ENCODE measurements at regions not wholly inside any gene's neighbourhood (a gene's known extent, or its start where the extent isn't known, plus 50 kb on each side); places are given as distances from the start of the nearest gene placed in this dataset.
A peak's percentile ranks its signal among the peaks of the same experiment; 100 is the strongest.

GRCh38 chr1:240695416-240695815 lies 83.5 kb upstream of the GREM2 start:
- Histone ChIP-seq H3K36me3 (ENCODE audit: insufficient read depth, low read length) (no peaks in the 10 kb centered on the region), H3K4me1 (ENCODE audit: insufficient read depth, low read length) (peaks cover 24% of the 10 kb centered on the region), H3K27ac (ENCODE audit: low read depth, low read length) (no peak overlapping the region), H3K4me3 (ENCODE audit: low read depth in 1 of 2, low read length in 2 of 2) (no peak overlapping the region), H3K9me3 (ENCODE audit: low read length) (no peaks in the 10 kb centered on the region), H3K27me3 (ENCODE audit: control insufficient read depth in 1 of 2, insufficient read depth in 2 of 2, low read length in 2 of 2) (no peaks in the 10 kb centered on the region), H3K9ac (ENCODE audit: low read length) (no peak overlapping the region)

GRCh38 chr1:240693844-240694243 lies 81.9 kb upstream of the GREM2 start:
- H3K9me3 ChIP-seq (ENCODE audit: low read length), result no peaks in the 10 kb centered on the region
- peaks cover 24% of the 10 kb centered on the region for H3K4me1 ChIP-seq (ENCODE audit: insufficient read depth, low read length)
- no peak overlapping the region for H3K9ac ChIP-seq (ENCODE audit: low read length)
- peak overlapping the region; percentile 24 for H3K27ac ChIP-seq (ENCODE audit: low read depth, low read length)
- H3K4me3 ChIP-seq (ENCODE audit: low read depth in 1 of 2, low read length in 2 of 2), result no peak overlapping the region
- H3K27me3 ChIP-seq (ENCODE audit: control insufficient read depth in 1 of 2, insufficient read depth in 2 of 2, low read length in 2 of 2), result no peaks in the 10 kb centered on the region
- no peaks in the 10 kb centered on the region for H3K36me3 ChIP-seq (ENCODE audit: insufficient read depth, low read length)

- Histone ChIP-seq H3K4me3 (ENCODE audit: low read depth in 1 of 2, low read length in 2 of 2) (no peak overlapping the region), H3K9ac (ENCODE audit: low read length) (no peak overlapping the region), H3K9me3 (ENCODE audit: low read length) (no peaks in the 10 kb centered on the region), H3K27me3 (ENCODE audit: control insufficient read depth in 1 of 2, insufficient read depth in 2 of 2, low read length in 2 of 2) (no peaks in the 10 kb centered on the region), H3K36me3 (ENCODE audit: insufficient read depth, low read length) (no peaks in the 10 kb centered on the region), H3K4me1 (ENCODE audit: insufficient read depth, low read length) (peaks cover 24% of the 10 kb centered on the region), H3K27ac (ENCODE audit: low read depth, low read length) (peak overlapping the region; percentile 24)
These were observed 81.1 kb upstream of the GREM2 start for GRCh38 chr1:240693036-240693435.

GRCh38 chr1:240691909-240692705 lies 80.2 kb upstream of the GREM2 start:
- Histone ChIP-seq H3K9me3 (ENCODE audit: low read length) (no peaks in the 10 kb centered on the region), H3K27ac (ENCODE audit: low read depth, low read length) (peak overlapping the region; percentile 60), H3K27me3 (ENCODE audit: control insufficient read depth in 1 of 2, insufficient read depth in 2 of 2, low read length in 2 of 2) (no peaks in the 10 kb centered on the region), H3K4me3 (ENCODE audit: low read depth in 1 of 2, low read length in 2 of 2) (peak overlapping the region in 1 of 2 donors; percentile 14), H3K36me3 (ENCODE audit: insufficient read depth, low read length) (no peaks in the 10 kb centered on the region), H3K4me1 (ENCODE audit: insufficient read depth, low read length) (peaks cover 24% of the 10 kb centered on the region), H3K9ac (ENCODE audit: low read length) (no peak overlapping the region)

GRCh38 chr1:240691501-240691900 lies 79.5 kb upstream of the GREM2 start:
- no peaks in the 10 kb centered on the region for H3K36me3 ChIP-seq (ENCODE audit: insufficient read depth, low read length)
- no peak overlapping the region for H3K9ac ChIP-seq (ENCODE audit: low read length)
- no peaks in the 10 kb centered on the region for H3K9me3 ChIP-seq (ENCODE audit: low read length)
- peaks cover 24% of the 10 kb centered on the region for H3K4me1 ChIP-seq (ENCODE audit: insufficient read depth, low read length)
- H3K27me3 ChIP-seq (ENCODE audit: control insufficient read depth in 1 of 2, insufficient read depth in 2 of 2, low read length in 2 of 2), result no peaks in the 10 kb centered on the region
- H3K4me3 ChIP-seq (ENCODE audit: low read depth in 1 of 2, low read length in 2 of 2), result peak overlapping the region in 1 of 2 donors; percentile 14
- peak overlapping the region; percentile 60 for H3K27ac ChIP-seq (ENCODE audit: low read depth, low read length)

GRCh38 chr1:240687820-240688219 lies 75.9 kb upstream of the GREM2 start:
- Histone ChIP-seq H3K9me3 (ENCODE audit: low read length) (no peaks in the 10 kb centered on the region), H3K27ac (ENCODE audit: low read depth, low read length) (no peak overlapping the region), H3K9ac (ENCODE audit: low read length) (no peak overlapping the region), H3K4me1 (ENCODE audit: insufficient read depth, low read length) (peaks cover 8% of the 10 kb centered on the region), H3K36me3 (ENCODE audit: insufficient read depth, low read length) (no peaks in the 10 kb centered on the region), H3K27me3 (ENCODE audit: control insufficient read depth in 1 of 2, insufficient read depth in 2 of 2, low read length in 2 of 2) (no peaks in the 10 kb centered on the region), H3K4me3 (ENCODE audit: low read depth in 1 of 2, low read length in 2 of 2) (no peak overlapping the region)

- Histone ChIP-seq H3K9ac (ENCODE audit: low read length) (no peak overlapping the region), H3K9me3 (ENCODE audit: low read length) (no peaks in the 10 kb centered on the region), H3K36me3 (ENCODE audit: insufficient read depth, low read length) (no peaks in the 10 kb centered on the region), H3K4me1 (ENCODE audit: insufficient read depth, low read length) (no peaks in the 10 kb centered on the region), H3K27me3 (ENCODE audit: control insufficient read depth in 1 of 2, insufficient read depth in 2 of 2, low read length in 2 of 2) (no peaks in the 10 kb centered on the region), H3K27ac (ENCODE audit: low read depth, low read length) (no peak overlapping the region), H3K4me3 (ENCODE audit: low read depth in 1 of 2, low read length in 2 of 2) (no peak overlapping the region)
These were observed 71.6 kb upstream of the GREM2 start for GRCh38 chr1:240683576-240683975.

- Histone ChIP-seq H3K4me3 (ENCODE audit: low read depth in 1 of 2, low read length in 2 of 2) (no peak overlapping the region), H3K36me3 (ENCODE audit: insufficient read depth, low read length) (no peaks in the 10 kb centered on the region), H3K9me3 (ENCODE audit: low read length) (no peaks in the 10 kb centered on the region), H3K4me1 (ENCODE audit: insufficient read depth, low read length) (no peaks in the 10 kb centered on the region), H3K27me3 (ENCODE audit: control insufficient read depth in 1 of 2, insufficient read depth in 2 of 2, low read length in 2 of 2) (no peaks in the 10 kb centered on the region), H3K9ac (ENCODE audit: low read length) (no peak overlapping the region), H3K27ac (ENCODE audit: low read depth, low read length) (no peak overlapping the region)
These were observed 70.9 kb upstream of the GREM2 start for GRCh38 chr1:240682859-240683242.

GRCh38 chr1:240682166-240682858 lies 70.4 kb upstream of the GREM2 start:
- Histone ChIP-seq H3K4me1 (ENCODE audit: insufficient read depth, low read length) (no peaks in the 10 kb centered on the region), H3K9me3 (ENCODE audit: low read length) (no peaks in the 10 kb centered on the region), H3K27ac (ENCODE audit: low read depth, low read length) (no peak overlapping the region), H3K4me3 (ENCODE audit: low read depth in 1 of 2, low read length in 2 of 2) (no peak overlapping the region), H3K9ac (ENCODE audit: low read length) (no peak overlapping the region), H3K36me3 (ENCODE audit: insufficient read depth, low read length) (no peaks in the 10 kb centered on the region), H3K27me3 (ENCODE audit: control insufficient read depth in 1 of 2, insufficient read depth in 2 of 2, low read length in 2 of 2) (no peaks in the 10 kb centered on the region)

GRCh38 chr1:240672132-240672811 lies 60.3 kb upstream of the GREM2 start:
- no peaks in the 10 kb centered on the region for H3K36me3 ChIP-seq (ENCODE audit: insufficient read depth, low read length)
- H3K27ac ChIP-seq (ENCODE audit: low read depth, low read length), result no peak overlapping the region
- no peaks in the 10 kb centered on the region for H3K27me3 ChIP-seq (ENCODE audit: control insufficient read depth in 1 of 2, insufficient read depth in 2 of 2, low read length in 2 of 2)
- peaks cover 6% of the 10 kb centered on the region for H3K4me1 ChIP-seq (ENCODE audit: insufficient read depth, low read length)
- H3K9me3 ChIP-seq (ENCODE audit: low read length), result no peaks in the 10 kb centered on the region
- H3K4me3 ChIP-seq (ENCODE audit: low read depth in 1 of 2, low read length in 2 of 2), result no peak overlapping the region
- no peak overlapping the region for H3K9ac ChIP-seq (ENCODE audit: low read length)

- Histone ChIP-seq H3K9me3 (ENCODE audit: low read length) (no peaks in the 10 kb centered on the region), H3K36me3 (ENCODE audit: insufficient read depth, low read length) (no peaks in the 10 kb centered on the region), H3K9ac (ENCODE audit: low read length) (no peak overlapping the region), H3K27me3 (ENCODE audit: control insufficient read depth in 1 of 2, insufficient read depth in 2 of 2, low read length in 2 of 2) (no peaks in the 10 kb centered on the region), H3K4me1 (ENCODE audit: insufficient read depth, low read length) (peaks cover 3% of the 10 kb centered on the region), H3K4me3 (ENCODE audit: low read depth in 1 of 2, low read length in 2 of 2) (no peak overlapping the region), H3K27ac (ENCODE audit: low read depth, low read length) (no peak overlapping the region)
These were observed 55.4 kb upstream of the GREM2 start for GRCh38 chr1:240667351-240667750.
